BLaER1 (cell line): ENCODE measurements at regions not wholly inside any gene's neighbourhood (a gene's known extent, or its start where the extent isn't known, plus 50 kb on each side); places are given as distances from the start of the nearest gene placed in this dataset.

Source experiments
- H3K27ac ChIP-seq: shearing (Covaris generic); formaldehyde crosslinking; 2 replicates; pipeline ENCODE4 v1.8.1; 2022
- H3K27me3 ChIP-seq: shearing (Covaris generic); formaldehyde crosslinking; 2 replicates; pipeline ENCODE4 v1.8.1; 2022
- H3K36me3 ChIP-seq: shearing (Covaris generic); formaldehyde crosslinking; 2 replicates; pipeline ENCODE4 v1.8.1; 2022
- H3K4me1 ChIP-seq: shearing (Covaris generic); formaldehyde crosslinking; 2 replicates; pipeline ENCODE4 v1.8.1; 2022
- H3K4me2 ChIP-seq: shearing (Covaris generic); formaldehyde crosslinking; 2 replicates; pipeline ENCODE4 v1.8.1; 2022
- H3K4me3 ChIP-seq: shearing (Covaris generic); formaldehyde crosslinking; 2 replicates; pipeline ENCODE4 v1.8.1; 2022
- H3K9ac ChIP-seq: shearing (Covaris generic); formaldehyde crosslinking; 2 replicates; pipeline ENCODE4 v1.8.1; 2022
- H3K9me3 ChIP-seq: shearing (Covaris generic); formaldehyde crosslinking; 2 replicates; pipeline ENCODE4 v1.8.1; 2022
- H4K20me1 ChIP-seq: shearing (Covaris generic); formaldehyde crosslinking; 2 replicates; pipeline ENCODE4 v1.8.1; 2022
- Cebpa-rat ChIP-seq: shearing (Covaris generic); IDR thresholded peaks from 2 replicates; pipeline ENCODE4 v1.8.1; 2022

- Histone ChIP-seq H3K27ac (no peak overlapping the region), H3K36me3 (no peaks in the 10 kb centered on the region), H3K9ac (no peak overlapping the region), H3K9me3 (no peaks in the 10 kb centered on the region), H3K27me3 (no peaks in the 10 kb centered on the region), H4K20me1 (no peaks in the 10 kb centered on the region), H3K4me2 (peak overlapping the region; percentile 30; the same call in 1 of the 2 replicates), H3K4me3 (no peak overlapping the region), H3K4me1 (peaks cover 55% of the 10 kb centered on the region)
- TF ChIP-seq Cebpa-rat, result no peak
Observed at GRCh38 chr1:234554218-234554697, 55.7 kb downstream of the IRF2BP2 start.

GRCh38 chr1:234553240-234554188 is 56.5 kb downstream of the IRF2BP2 start:
- Histone ChIP-seq H3K4me2 (peak overlapping the region; percentile 30), H3K36me3 (no peaks in the 10 kb centered on the region)

GRCh38 chr1:234551032-234551378 is 59.0 kb downstream of the IRF2BP2 start:
- H3K9ac ChIP-seq, result peak overlapping the region; percentile 77
- peak overlapping the region; percentile 84 for H3K4me2 ChIP-seq
- H3K36me3 ChIP-seq, result no peaks in the 10 kb centered on the region

More at GRCh38 chr1:234553240-234554188, 56.5 kb downstream of the IRF2BP2 start:
- Histone ChIP-seq H4K20me1 (no peaks in the 10 kb centered on the region), H3K4me1 (peaks cover 61% of the 10 kb centered on the region), H3K9me3 (no peaks in the 10 kb centered on the region), H3K27ac (peak overlapping the region; percentile 11; the same call in 1 of the 2 replicates), H3K9ac (peak overlapping the region; percentile 45; the same call in 1 of the 2 replicates), H3K27me3 (no peaks in the 10 kb centered on the region), H3K4me3 (no peak overlapping the region)
- TF ChIP-seq Cebpa-rat, result no peak

GRCh38 chr1:234550341-234551031 is 59.5 kb downstream of the IRF2BP2 start:
- H4K20me1 ChIP-seq, result no peaks in the 10 kb centered on the region
- H3K27ac ChIP-seq, result peak overlapping the region; percentile 91
- H3K4me1 ChIP-seq, result peaks cover 79% of the 10 kb centered on the region
- H3K9ac ChIP-seq, result peak overlapping the region; percentile 77
- H3K36me3 ChIP-seq, result no peaks in the 10 kb centered on the region
- no peaks in the 10 kb centered on the region for H3K9me3 ChIP-seq
- H3K27me3 ChIP-seq, result no peaks in the 10 kb centered on the region
- peak overlapping the region; percentile 46 for H3K4me3 ChIP-seq
- H3K4me2 ChIP-seq, result peak overlapping the region; percentile 84
- TF ChIP-seq Cebpa-rat, result no peak

More at GRCh38 chr1:234551032-234551378, 59.0 kb downstream of the IRF2BP2 start:
- Histone ChIP-seq H3K27me3 (no peaks in the 10 kb centered on the region), H4K20me1 (no peaks in the 10 kb centered on the region), H3K27ac (peak overlapping the region; percentile 91), H3K4me3 (no peak overlapping the region), H3K4me1 (peaks cover 74% of the 10 kb centered on the region), H3K9me3 (no peaks in the 10 kb centered on the region)
- TF ChIP-seq Cebpa-rat, result no peak

DNA sequence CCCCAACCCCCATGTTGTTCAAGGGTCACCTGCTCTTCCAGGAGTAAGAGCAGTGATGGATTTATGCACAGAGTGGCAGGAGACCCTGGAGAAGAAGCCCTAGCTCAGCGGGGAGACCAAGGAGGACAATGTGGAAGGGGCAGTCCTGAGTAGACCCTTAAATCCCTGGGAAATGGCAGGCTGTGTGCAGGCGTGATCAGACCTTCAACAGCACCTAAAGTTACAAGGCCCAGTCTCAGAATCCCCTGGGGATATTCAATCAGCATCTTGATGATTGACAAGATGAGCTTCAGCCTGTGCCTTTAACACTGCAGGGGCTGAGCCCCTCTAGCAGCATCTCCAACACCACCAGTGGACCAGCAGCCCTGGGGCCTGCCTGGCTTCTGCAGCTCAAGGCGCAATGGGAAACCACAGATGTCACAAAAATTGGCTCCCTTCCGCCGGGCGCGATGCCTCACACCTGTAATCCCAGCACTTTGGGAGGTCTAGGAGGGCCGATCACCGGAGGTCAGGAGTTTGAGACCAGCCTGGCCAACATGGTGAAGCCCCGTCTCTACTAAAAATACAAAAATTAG is 60.4 kb downstream of the IRF2BP2 start:
- H3K27ac ChIP-seq, result peak overlapping the region; percentile 91
- H4K20me1 ChIP-seq, result no peaks in the 10 kb centered on the region
- no peaks in the 10 kb centered on the region for H3K36me3 ChIP-seq
- peaks cover 88% of the 10 kb centered on the region for H3K4me1 ChIP-seq
- no peaks in the 10 kb centered on the region for H3K9me3 ChIP-seq
- H3K9ac ChIP-seq, result 0 out of 2 replicates have a peak overlapping the region, but pooled peaks have one; percentile 25
- no peaks in the 10 kb centered on the region for H3K27me3 ChIP-seq
- H3K4me3 ChIP-seq, result no peak overlapping the region
- no peak for TF ChIP-seq Cebpa-rat
- peak overlapping the region; percentile 84 for H3K4me2 ChIP-seq

GRCh38 chr1:234546890-234547788 is 62.8 kb downstream of the IRF2BP2 start:
- Histone ChIP-seq H3K27ac (peak overlapping the region; percentile 84), H3K9me3 (no peaks in the 10 kb centered on the region), H3K4me3 (no peak overlapping the region), H3K4me1 (peaks cover 94% of the 10 kb centered on the region), H3K9ac (peak overlapping the region; percentile 41), H4K20me1 (no peaks in the 10 kb centered on the region), H3K27me3 (no peaks in the 10 kb centered on the region), H3K4me2 (peak overlapping the region; percentile 96), H3K36me3 (no peaks in the 10 kb centered on the region)
- no peak for TF ChIP-seq Cebpa-rat

GRCh38 chr1:234546387-234546704 is 63.6 kb downstream of the IRF2BP2 start:
- TF ChIP-seq Cebpa-rat, result no peak
- Histone ChIP-seq H4K20me1 (no peaks in the 10 kb centered on the region), H3K9ac (no peak overlapping the region), H3K36me3 (no peaks in the 10 kb centered on the region), H3K4me1 (peaks cover 95% of the 10 kb centered on the region), H3K27ac (peak overlapping the region; percentile 84), H3K9me3 (no peaks in the 10 kb centered on the region), H3K4me3 (no peak overlapping the region), H3K4me2 (peak overlapping the region; percentile 96), H3K27me3 (no peaks in the 10 kb centered on the region)

DNA sequence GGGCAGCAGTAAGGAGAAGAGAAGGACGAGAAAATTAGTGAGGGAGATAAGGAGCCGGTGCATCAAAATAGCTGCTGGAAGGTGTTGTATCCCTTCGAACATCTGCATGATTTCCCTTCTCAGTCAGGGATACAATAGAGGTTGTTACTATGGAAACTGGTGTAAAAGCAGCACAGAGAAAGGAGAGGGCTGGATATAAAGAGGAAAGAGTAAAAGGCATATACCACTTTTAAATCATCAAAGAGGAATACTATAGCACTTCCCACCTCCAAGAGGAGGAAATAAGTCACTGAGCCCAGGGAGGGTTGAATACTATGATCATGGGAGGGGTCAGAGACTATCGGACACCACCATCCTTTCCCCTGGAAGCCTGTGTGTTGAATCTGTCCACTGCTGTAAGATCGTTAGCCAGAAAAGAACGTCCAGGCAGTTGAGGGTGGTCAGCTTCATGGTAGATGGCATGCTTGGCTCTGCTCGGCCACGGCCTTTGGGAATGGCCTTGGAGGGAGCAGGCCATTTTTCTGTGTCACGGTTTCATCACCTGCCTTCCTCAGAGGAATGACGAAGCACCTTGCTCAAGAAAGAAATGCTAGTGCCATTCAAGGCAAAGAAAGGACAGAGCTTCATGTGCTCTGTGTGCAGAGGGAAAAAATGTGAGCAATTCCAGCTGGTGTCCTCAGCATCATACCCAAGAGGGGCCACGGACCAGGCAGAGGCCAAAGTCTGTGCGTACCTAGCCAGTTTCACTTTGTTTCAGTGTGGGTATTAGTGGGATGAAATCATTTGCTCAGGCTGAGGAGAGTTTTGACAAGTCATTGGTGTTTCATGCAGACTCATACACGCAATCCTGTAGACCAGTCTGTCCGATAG is 64.2 kb downstream of the IRF2BP2 start:
- TF ChIP-seq Cebpa-rat, result no peak
- Histone ChIP-seq H3K36me3 (no peaks in the 10 kb centered on the region), H3K4me1 (peaks cover 95% of the 10 kb centered on the region), H3K4me3 (no peak overlapping the region), H3K4me2 (peak overlapping the region; percentile 96), H3K9me3 (no peaks in the 10 kb centered on the region), H3K9ac (peak overlapping the region; percentile 60), H3K27ac (peak overlapping the region; percentile 84), H4K20me1 (no peaks in the 10 kb centered on the region), H3K27me3 (no peaks in the 10 kb centered on the region)
